ENCODE measurements at regions not wholly inside any gene's neighbourhood (a gene's known extent, or its start where the extent isn't known, plus 50 kb on each side); places are given as distances from the start of the nearest gene placed in this dataset.
"Not testable (repeated sequence)": the region's sequence is repeated elsewhere in the genome, so short reads cannot be mapped to it uniquely, and the experiment has no call there.

DNA sequence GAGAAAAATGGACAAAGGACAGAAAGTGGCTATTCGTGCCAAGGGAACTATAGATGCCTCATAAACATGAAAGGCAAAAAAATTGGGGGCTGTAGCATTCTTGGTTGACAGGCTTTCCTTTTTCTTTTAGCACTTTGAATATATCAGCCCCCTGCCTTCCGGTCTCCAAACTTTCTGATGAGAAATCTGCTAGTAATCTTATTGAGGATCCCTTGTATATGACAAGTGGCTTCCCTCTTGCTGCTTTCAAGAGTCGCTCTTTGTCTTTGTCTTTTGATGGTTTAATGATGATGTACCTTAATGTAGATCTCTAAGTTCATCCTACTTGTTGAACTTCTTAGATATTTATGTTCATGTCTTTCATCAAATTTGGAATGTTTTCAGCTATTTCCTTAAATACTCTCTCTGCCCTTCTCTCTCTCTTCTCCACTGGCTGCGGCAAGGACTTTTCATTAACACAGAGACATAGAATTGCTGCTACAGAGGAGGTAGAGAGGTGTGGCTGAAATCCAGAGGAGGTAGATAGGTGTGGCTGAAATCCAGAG, 59.4 kb upstream of the EPHB3 start:
- H3K4me2 ChIP-seq (ENCODE audit: low read length): no peak overlapping the region
- no peaks in the 10 kb centered on the region for H3K79me2 ChIP-seq (ENCODE audit: insufficient read depth, low read length)
- no peak overlapping the region for H3K9ac ChIP-seq (ENCODE audit: low read length)
- H3K9me3 ChIP-seq (ENCODE audit: insufficient read depth, low read depth, low read length): peaks cover 10% of the 10 kb centered on the region
- TF ChIP-seq EZH2 (IDR thresholded peaks at IDR 0.05; ENCODE audit: insufficient read depth, low read length): no peak
- TF ChIP-seq, protein P1, sequence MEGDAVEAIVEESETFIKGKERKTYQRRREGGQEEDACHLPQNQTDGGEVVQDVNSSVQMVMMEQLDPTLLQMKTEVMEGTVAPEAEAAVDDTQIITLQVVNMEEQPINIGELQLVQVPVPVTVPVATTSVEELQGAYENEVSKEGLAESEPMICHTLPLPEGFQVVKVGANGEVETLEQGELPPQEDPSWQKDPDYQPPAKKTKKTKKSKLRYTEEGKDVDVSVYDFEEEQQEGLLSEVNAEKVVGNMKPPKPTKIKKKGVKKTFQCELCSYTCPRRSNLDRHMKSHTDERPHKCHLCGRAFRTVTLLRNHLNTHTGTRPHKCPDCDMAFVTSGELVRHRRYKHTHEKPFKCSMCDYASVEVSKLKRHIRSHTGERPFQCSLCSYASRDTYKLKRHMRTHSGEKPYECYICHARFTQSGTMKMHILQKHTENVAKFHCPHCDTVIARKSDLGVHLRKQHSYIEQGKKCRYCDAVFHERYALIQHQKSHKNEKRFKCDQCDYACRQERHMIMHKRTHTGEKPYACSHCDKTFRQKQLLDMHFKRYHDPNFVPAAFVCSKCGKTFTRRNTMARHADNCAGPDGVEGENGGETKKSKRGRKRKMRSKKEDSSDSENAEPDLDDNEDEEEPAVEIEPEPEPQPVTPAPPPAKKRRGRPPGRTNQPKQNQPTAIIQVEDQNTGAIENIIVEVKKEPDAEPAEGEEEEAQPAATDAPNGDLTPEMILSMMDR (IDR thresholded peaks at IDR 0.05; ENCODE audit: insufficient read depth, low read depth, low read length): no peak
- peaks cover 17% of the 10 kb centered on the region for H3K9me3 Mint-ChIP-seq (ENCODE audit: unreplicated experiment)
- no peak overlapping the region for H3K4me3 Mint-ChIP-seq (ENCODE audit: unreplicated experiment)
- H3K36me3 Mint-ChIP-seq (ENCODE audit: low read depth, unreplicated experiment): peaks cover 5% of the 10 kb centered on the region
- no peak overlapping the region for H3K4me3 ChIP-seq (ENCODE audit: insufficient read depth, low read depth, low read length)
- H3K27me3 Mint-ChIP-seq (ENCODE audit: low read depth, unreplicated experiment): peaks cover 37% of the 10 kb centered on the region
- no peaks in the 10 kb centered on the region for H3K4me1 Mint-ChIP-seq (ENCODE audit: low read depth, unreplicated experiment)
- H3K27me3 ChIP-seq (ENCODE audit: insufficient read depth, low read length): peaks cover 32% of the 10 kb centered on the region
- no peaks in the 10 kb centered on the region for H3K36me3 ChIP-seq (ENCODE audit: insufficient read depth, low read length)
- H3K27ac Mint-ChIP-seq (ENCODE audit: unreplicated experiment): no peak overlapping the region
- H2AFZ ChIP-seq (ENCODE audit: low read depth, low read length): no peak overlapping the region
- H3K27ac ChIP-seq (ENCODE audit: low read depth, low read length): no peak overlapping the region
- DNase-seq (ENCODE audit: low read depth): no peak
- H3K4me1 ChIP-seq (ENCODE audit: insufficient read depth, low read length): no peaks in the 10 kb centered on the region
- no peaks in the 10 kb centered on the region for H4K20me1 ChIP-seq (ENCODE audit: insufficient read depth, low read length)
- no peak for FAIRE-seq

DNA sequence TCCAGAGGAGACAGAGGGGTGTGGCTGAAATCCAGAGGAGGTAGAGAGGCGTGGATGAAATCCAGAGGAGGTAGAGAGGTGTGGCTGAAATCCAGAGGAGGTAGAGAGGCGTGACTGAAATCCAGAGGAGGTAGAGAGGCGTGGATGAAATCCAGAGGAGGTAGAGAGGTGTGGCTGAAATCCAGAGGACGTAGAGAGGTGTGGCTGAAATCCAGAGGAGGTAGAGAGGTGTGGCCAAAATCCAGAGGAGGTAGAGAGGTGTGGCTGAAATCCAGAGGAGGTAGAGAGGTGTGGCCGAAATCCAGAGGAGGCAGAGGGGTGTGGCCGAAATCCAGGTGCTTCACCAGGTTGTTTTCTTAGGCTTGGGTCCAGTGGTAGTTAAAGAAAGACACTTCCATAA, 58.7 kb upstream of the EPHB3 start:
- Mint-ChIP-seq H3K9me3 (ENCODE audit: unreplicated experiment) (peaks cover 17% of the 10 kb centered on the region), H3K27me3 (ENCODE audit: low read depth, unreplicated experiment) (peaks cover 43% of the 10 kb centered on the region)
- not testable (repeated sequence) for H3K4me3 Mint-ChIP-seq (ENCODE audit: unreplicated experiment); H3K4me3 ChIP-seq (ENCODE audit: insufficient read depth, low read depth, low read length); H3K4me1 ChIP-seq (ENCODE audit: insufficient read depth, low read length); H3K27ac ChIP-seq (ENCODE audit: low read depth, low read length); DNase-seq (ENCODE audit: low read depth); H3K36me3 Mint-ChIP-seq (ENCODE audit: low read depth, unreplicated experiment); H3K4me1 Mint-ChIP-seq (ENCODE audit: low read depth, unreplicated experiment); H2AFZ ChIP-seq (ENCODE audit: low read depth, low read length); H4K20me1 ChIP-seq (ENCODE audit: insufficient read depth, low read length); FAIRE-seq; H3K79me2 ChIP-seq (ENCODE audit: insufficient read depth, low read length); H3K4me2 ChIP-seq (ENCODE audit: low read length); H3K9ac ChIP-seq (ENCODE audit: low read length); H3K36me3 ChIP-seq (ENCODE audit: insufficient read depth, low read length); H3K27ac Mint-ChIP-seq (ENCODE audit: unreplicated experiment)
- Histone ChIP-seq H3K27me3 (ENCODE audit: insufficient read depth, low read length) (peaks cover 30% of the 10 kb centered on the region), H3K9me3 (ENCODE audit: insufficient read depth, low read depth, low read length) (peaks cover 10% of the 10 kb centered on the region)

DNA sequence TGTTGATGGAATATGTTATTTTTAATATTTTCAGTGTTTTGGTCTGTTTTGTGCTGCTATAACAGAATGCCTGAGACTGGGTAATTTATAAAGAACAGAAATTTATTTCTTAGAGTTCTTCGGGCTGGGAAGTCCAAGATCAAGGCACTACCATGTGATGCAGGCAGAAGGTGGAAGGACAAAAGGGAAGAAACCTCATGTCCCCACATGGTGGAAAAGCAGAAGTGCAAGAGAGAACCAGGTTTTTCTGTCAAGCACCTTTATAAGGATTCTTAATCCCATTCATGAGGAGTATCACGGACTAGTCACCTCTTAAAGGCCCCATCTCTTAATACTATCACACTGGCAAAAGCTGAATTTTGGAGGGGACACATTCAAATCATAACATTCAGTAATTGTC, 57.9 kb upstream of the EPHB3 start:
- Mint-ChIP-seq H3K4me1 (ENCODE audit: low read depth, unreplicated experiment) (no peaks in the 10 kb centered on the region), H3K27ac (ENCODE audit: unreplicated experiment) (no peak overlapping the region), H3K36me3 (ENCODE audit: low read depth, unreplicated experiment) (peaks cover 5% of the 10 kb centered on the region)

More for the DNA sequence above, 57.9 kb upstream of the EPHB3 start:
- Histone ChIP-seq H3K27me3 (ENCODE audit: insufficient read depth, low read length) (peaks cover 29% of the 10 kb centered on the region), H3K9me3 (ENCODE audit: insufficient read depth, low read depth, low read length) (peaks cover 10% of the 10 kb centered on the region), H3K9ac (ENCODE audit: low read length) (no peak overlapping the region), H3K27ac (ENCODE audit: low read depth, low read length) (no peak overlapping the region), H3K4me2 (ENCODE audit: low read length) (no peak overlapping the region), H3K36me3 (ENCODE audit: insufficient read depth, low read length) (no peaks in the 10 kb centered on the region), H2AFZ (ENCODE audit: low read depth, low read length) (no peak overlapping the region), H3K4me1 (ENCODE audit: insufficient read depth, low read length) (no peaks in the 10 kb centered on the region), H3K4me3 (ENCODE audit: insufficient read depth, low read depth, low read length) (no peak overlapping the region), H4K20me1 (ENCODE audit: insufficient read depth, low read length) (no peaks in the 10 kb centered on the region), H3K79me2 (ENCODE audit: insufficient read depth, low read length) (no peaks in the 10 kb centered on the region)
- Mint-ChIP-seq H3K9me3 (ENCODE audit: unreplicated experiment) (peaks cover 20% of the 10 kb centered on the region), H3K27me3 (ENCODE audit: low read depth, unreplicated experiment) (peaks cover 50% of the 10 kb centered on the region), H3K4me3 (ENCODE audit: unreplicated experiment) (no peak overlapping the region)
- no peak for TF ChIP-seq EZH2 (IDR thresholded peaks at IDR 0.05; ENCODE audit: insufficient read depth, low read length)
- TF ChIP-seq, protein P1 (IDR thresholded peaks at IDR 0.05; ENCODE audit: insufficient read depth, low read depth, low read length): no peak
- FAIRE-seq (no peak), DNase-seq (ENCODE audit: low read depth) (no peak)
